ENCODE measurements at regions not wholly inside any gene's neighbourhood (a gene's known extent, or its start where the extent isn't known, plus 50 kb on each side); places are given as distances from the start of the nearest gene placed in this dataset.

- TF ChIP-seq POLR2A (IDR thresholded peaks at IDR 0.05; ENCODE audit: low read depth, low read length) = no peak
- TF ChIP-seq TAF1 (IDR thresholded peaks at IDR 0.05; ENCODE audit: low read depth, low read length) = no peak
- no peak for TF ChIP-seq PAX5 (IDR thresholded peaks at IDR 0.05; ENCODE audit: insufficient read depth, low read length, severe bottlenecking)
- no peak for TF ChIP-seq POU2F2 (IDR thresholded peaks at IDR 0.05; ENCODE audit: low read depth, low read length)
- no peak for TF ChIP-seq SPI1 (IDR thresholded peaks at IDR 0.05; ENCODE audit: low read depth, low read length)
- no peak for TF ChIP-seq POLR2AphosphoS5 (IDR thresholded peaks at IDR 0.05; ENCODE audit: low read depth, low read length)
Observed at GRCh38 chr9:101968392-101968791, 229.9 kb upstream of the GRIN3A start.

Measured in GM12891 (cell line).